C4-2B (cell line): ENCODE measurements at regions not wholly inside any gene's neighbourhood (a gene's known extent, or its start where the extent isn't known, plus 50 kb on each side); places are given as distances from the start of the nearest gene placed in this dataset.

Source experiments
- H3K27ac ChIP-seq: fragments of 450-650 bp; 2 replicates; pipeline ENCODE4 v1.5.1; 2017
- ZFX ChIP-seq: fragments of 450-650 bp; IDR thresholded peaks from 2 replicates; pipeline ENCODE4 v1.6.1; 2017
- TF ChIP-seq, protein P1 (sequence below): fragments of 450-650 bp; conservative IDR thresholded peaks from 2 replicates; pipeline ENCODE4 v1.5.1; 2017; ENCODE audit warnings: mild to moderate bottlenecking

DNA sequence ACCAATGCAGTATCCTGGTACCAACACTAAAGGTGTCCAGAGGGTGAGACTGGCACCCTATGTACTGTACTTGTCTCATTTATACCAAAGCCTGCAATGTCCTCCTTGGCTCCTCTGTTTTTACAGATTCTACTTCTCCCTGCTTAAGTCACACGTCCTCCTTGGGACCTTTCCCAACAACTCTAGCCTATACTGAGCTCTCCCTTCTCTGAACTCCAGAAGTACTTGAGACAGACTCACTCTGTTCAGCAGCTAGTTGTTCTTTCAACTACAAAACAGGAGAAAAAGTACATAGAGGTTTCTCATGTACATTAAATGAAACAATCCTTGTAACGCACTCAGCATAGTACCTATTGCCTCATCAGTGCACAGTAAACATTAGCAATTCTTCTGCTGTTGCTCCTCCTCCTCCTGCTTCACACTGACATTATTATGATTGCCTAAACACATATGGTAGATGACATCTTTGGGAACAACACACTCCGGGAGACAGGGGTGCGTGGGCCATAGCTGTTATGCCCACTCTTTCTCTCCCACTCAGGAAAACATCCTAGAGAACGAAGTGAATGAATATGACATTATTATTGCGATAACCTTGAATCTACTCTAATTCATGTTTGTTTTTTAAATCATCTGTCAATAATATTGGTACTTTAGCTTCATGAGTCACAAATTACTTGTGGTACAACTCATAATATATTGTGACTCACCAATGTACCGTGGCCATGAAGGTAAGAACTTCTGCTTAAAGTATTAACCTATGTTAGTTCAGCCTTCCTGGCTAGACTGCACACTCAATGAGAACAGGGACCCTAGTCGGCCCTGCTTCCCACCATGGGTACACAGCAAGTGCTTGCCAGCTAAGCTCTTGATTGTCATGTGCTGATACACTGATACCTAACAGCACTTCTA is 180.3 kb upstream of the ADRA1B start:
- no peak overlapping the region for H3K27ac ChIP-seq
- TF ChIP-seq, protein P1, sequence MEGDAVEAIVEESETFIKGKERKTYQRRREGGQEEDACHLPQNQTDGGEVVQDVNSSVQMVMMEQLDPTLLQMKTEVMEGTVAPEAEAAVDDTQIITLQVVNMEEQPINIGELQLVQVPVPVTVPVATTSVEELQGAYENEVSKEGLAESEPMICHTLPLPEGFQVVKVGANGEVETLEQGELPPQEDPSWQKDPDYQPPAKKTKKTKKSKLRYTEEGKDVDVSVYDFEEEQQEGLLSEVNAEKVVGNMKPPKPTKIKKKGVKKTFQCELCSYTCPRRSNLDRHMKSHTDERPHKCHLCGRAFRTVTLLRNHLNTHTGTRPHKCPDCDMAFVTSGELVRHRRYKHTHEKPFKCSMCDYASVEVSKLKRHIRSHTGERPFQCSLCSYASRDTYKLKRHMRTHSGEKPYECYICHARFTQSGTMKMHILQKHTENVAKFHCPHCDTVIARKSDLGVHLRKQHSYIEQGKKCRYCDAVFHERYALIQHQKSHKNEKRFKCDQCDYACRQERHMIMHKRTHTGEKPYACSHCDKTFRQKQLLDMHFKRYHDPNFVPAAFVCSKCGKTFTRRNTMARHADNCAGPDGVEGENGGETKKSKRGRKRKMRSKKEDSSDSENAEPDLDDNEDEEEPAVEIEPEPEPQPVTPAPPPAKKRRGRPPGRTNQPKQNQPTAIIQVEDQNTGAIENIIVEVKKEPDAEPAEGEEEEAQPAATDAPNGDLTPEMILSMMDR, result no peak
- no peak for TF ChIP-seq ZFX

DNA sequence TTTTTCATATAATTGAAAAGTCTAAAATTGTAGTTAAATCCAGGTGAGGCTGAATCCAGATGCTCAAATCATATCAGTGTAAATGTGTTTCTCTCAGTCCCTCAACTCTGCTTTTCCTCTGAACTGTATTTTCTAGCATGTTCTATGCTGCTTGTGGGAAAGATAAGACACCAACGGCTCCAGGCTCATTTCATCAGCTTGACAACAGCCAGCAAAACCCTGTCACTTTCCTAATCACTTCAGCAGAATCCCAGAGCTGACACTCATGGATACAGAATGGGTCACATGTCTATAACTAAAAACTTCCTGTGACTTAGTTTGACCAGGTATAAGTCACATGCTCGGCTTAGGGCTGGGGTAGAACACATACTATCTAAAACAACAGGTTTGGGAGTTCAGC is 179.4 kb upstream of the ADRA1B start:
- TF ChIP-seq ZFX, result no peak
- TF ChIP-seq, protein P1, result no peak
- no peak overlapping the region for H3K27ac ChIP-seq

DNA sequence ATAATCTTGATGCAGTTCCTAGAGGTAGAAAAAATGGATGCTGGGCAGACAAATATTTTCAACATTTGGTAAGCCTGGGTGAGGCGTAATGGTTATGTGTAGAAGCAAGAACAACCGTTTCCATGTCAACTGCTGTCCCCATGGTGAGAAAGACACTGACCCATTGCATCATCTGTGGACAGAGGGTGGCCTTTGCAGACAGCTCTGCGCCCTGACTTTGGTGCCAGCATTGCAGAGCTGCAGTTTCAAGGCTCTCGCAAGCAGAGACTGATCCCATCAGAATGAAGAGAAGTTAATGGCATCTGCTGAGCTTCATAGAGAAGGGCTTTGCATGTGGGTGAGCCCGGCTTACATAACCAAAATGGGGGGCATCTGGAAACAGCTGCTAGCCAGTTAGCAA is 179.0 kb upstream of the ADRA1B start:
- no peak overlapping the region for H3K27ac ChIP-seq
- TF ChIP-seq, protein P1, result no peak
- no peak for TF ChIP-seq ZFX

DNA sequence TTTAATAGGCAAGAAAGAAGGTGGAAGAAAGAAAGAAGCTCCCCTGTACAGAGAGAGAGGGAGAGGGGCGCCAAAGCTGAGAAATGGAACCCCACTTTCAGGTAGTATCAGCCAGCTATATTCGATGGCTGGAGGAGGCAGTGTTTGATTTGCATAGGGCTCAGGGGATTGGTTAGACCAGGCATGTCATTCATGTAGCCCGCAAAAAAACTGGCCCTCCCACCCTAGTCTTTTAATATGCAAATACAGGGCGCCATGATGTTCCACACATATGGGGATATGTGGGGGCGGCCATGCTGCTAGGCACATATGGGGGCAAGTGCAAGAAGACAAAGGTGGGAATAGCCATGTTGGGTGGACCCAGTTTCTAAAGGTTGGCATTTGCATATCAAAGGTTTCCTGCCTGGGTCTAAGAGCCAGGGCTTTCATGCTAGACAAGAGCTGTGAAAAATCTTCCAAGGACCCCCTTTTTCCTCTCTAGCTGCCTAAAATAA is 174.4 kb upstream of the ADRA1B start:
- H3K27ac ChIP-seq, result no peak overlapping the region
- no peak for TF ChIP-seq ZFX
- TF ChIP-seq, protein P1, result no peak

DNA sequence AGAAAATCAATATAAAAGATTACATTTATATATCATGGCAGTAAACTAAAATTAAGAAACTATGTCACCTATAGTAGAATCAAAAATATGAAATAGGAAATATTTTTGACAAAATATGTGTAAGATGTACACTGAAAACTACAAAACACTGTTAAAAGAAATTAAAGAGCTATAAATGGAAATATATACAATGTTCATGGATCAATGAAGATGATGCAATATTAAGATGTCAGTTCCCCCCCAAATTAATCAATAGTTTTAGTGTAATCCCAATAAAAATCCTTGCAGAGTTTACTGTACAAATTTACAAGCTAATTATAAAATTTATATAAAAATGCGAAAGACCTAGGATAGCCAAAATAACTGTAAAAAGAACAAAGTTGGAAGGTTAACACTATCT is 173.0 kb upstream of the ADRA1B start:
- H3K27ac ChIP-seq, result no peak overlapping the region
- TF ChIP-seq, protein P1, result no peak
- TF ChIP-seq ZFX, result no peak

DNA sequence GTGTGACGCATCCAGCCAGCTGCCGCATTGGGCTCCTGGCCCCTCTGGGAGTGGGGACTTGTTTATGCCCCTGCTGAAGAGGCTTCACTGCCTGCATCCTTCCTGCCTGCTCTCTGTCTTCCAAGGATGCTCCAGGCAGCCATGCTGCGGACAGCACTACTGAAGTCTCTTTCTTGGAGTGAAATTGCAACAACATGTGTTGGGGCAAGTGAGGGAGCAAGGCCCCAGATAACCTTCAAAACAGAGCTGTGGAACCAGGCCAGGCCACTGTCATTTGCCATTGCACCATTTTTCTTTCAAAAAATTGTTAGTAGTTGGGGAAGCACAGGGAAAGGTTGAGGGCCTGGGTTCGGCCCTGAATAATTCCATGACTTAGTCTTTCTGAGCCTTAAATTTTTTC is 169.6 kb upstream of the ADRA1B start:
- no peak overlapping the region for H3K27ac ChIP-seq
- no peak for TF ChIP-seq ZFX

DNA sequence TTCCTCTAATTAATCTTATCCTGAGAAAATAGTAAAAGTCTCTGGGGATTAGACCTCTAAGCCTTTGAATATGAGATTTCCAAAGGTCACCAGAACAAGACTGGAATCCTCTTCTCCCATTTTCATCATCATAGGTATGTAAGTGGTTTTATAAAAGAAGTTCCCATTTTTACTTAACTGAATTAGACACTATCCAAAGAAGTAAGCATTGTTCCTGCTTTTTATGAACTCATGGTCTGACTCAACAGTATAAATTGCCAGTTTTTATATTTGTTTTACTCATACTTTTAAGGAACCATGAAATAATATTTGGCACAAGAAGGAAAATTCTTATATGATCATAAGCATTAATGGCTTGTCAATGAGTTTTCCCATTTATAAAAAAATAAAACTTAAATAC is 167.1 kb upstream of the ADRA1B start:
- TF ChIP-seq, protein P1, result no peak
- no peak for TF ChIP-seq ZFX

More for the DNA sequence above, 167.1 kb upstream of the ADRA1B start:
- no peak overlapping the region for H3K27ac ChIP-seq
